Fibroblast of lung (primary cell): ENCODE measurements at regions not wholly inside any gene's neighbourhood (a gene's known extent, or its start where the extent isn't known, plus 50 kb on each side); places are given as distances from the start of the nearest gene placed in this dataset.

Source experiments
- CTCF ChIP-seq, 2 donors: IDR thresholded peaks in 1 of 2; conservative IDR thresholded peaks in 1 of 2; 1 replicate in 1 of 2; 2 replicates in 1 of 2; pipeline ENCODE4 v1.5.1; 2011 to 2012; ENCODE audit warnings: low read length in 2 of 2, control low read depth in 1 of 2, inconsistent platforms in 1 of 2, low read depth in 1 of 2, mild to moderate bottlenecking in 1 of 2
- EZH2 ChIP-seq: IDR thresholded peaks from 2 replicates; pipeline ENCODE4 v1.5.1; 2012; ENCODE audit warnings: low read length, control low read depth, mild to moderate bottlenecking; ENCODE audit errors: missing control alignments

GRCh38 chr14:89628521-89628920 is 211.5 kb upstream of the FOXN3 start:
- no peak for TF ChIP-seq CTCF (conservative IDR thresholded peaks at IDR 0.05 in 1 of 2, IDR thresholded peaks at IDR 0.05 in 1 of 2; ENCODE audit: low read depth in 1 of 2, low read length in 2 of 2)
- TF ChIP-seq EZH2 = no peak
